ENCODE measurements at regions not wholly inside any gene's neighbourhood (a gene's known extent, or its start where the extent isn't known, plus 50 kb on each side); places are given as distances from the start of the nearest gene placed in this dataset.

DNA sequence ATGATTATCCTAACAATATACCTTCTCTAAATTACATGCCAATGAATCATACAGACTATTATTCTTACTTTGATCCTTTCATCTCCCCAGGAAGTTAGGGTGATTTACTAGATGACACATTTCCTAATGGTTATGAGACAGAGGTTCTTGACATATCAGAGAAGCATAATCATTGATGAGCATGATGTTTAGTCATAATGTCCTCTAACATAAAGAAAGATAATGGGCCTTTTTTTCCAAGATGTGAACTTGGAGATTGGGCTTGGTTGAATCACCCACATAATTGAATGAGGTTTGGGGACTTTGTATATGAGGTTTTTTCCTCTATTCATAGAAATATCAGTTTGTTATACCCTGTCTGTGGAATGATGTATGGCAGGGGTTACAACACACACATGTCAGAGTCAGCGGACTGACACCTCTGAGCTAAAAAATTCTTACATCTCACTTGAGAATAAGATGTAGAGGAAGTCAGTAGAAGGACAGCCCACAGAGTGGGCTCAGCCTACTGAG is 69.7 kb upstream of the DCBLD2 start:
- WGBS (ENCODE audit: insufficient coverage, insufficient replicate concordance, low lambda C conversion rate, missing lambda C conversion rate): 42% methylated on average over 1 of the region's 1 CpG
- RAD21 ChIA-PET (ENCODE audit: unreplicated experiment): no interaction called here
- Histone ChIP-seq H4K20me1 (ENCODE audit: control insufficient read depth, insufficient read depth) (no peaks in the 10 kb centered on the region), H3K27ac (ENCODE audit: control insufficient read depth, insufficient read depth) (no peak overlapping the region), H3K36me3 (ENCODE audit: control insufficient read depth in 2 of 2, insufficient read depth in 2 of 2, low read length in 1 of 2) (no peaks in the 10 kb centered on the region), H3K9me3 (replicated peaks; ENCODE audit: control insufficient read depth, insufficient read depth, low read length) (peaks cover 1% of the 10 kb centered on the region; the same call in 1 of the 3 replicates), H3K4me3 (no peak overlapping the region), H3K27me3 (replicated peaks in 1 of 2; ENCODE audit: control insufficient read depth in 2 of 2, insufficient read depth in 2 of 2, low read length in 1 of 2) (no peaks in the 10 kb centered on the region), H3K79me2 (ENCODE audit: control insufficient read depth, insufficient read depth, low read length) (no peaks in the 10 kb centered on the region), H2AFZ (ENCODE audit: control insufficient read depth, low read depth, low read length) (no peak overlapping the region), H3K4me2 (ENCODE audit: control insufficient read depth, insufficient read depth) (no peak overlapping the region), H3K9ac (ENCODE audit: control insufficient read depth, insufficient read depth, low read length) (no peak overlapping the region), H3K4me1 (ENCODE audit: control insufficient read depth, insufficient read depth, low read length) (no peaks in the 10 kb centered on the region)
- no peak for TF ChIP-seq PML (IDR thresholded peaks at IDR 0.05; ENCODE audit: low read length)
- 0 out of 2 replicates have a peak, but pooled peaks have one; percentile 17 for TF ChIP-seq JUNB (IDR thresholded peaks at IDR 0.05)
- in situ Hi-C loops (cut with MboI) (no loop called here), intact Hi-C loops (cut with micrococcal nuclease; ENCODE audit: unreplicated experiment) (no loop called here)
- POLR2A ChIA-PET: no interaction called here
- ATAC-seq (no peak; the same call in 1 of the 3 replicates), FAIRE-seq (no peak), DNase-seq (ENCODE audit: low read depth, low spot score) (no peak)
- SMC1A ChIA-PET (ENCODE audit: uncharacterized antibody, unreplicated experiment): no interaction called here
- CTCF ChIA-PET: no interaction called here
- BruUV-seq (replicated peaks): no TSS peak

DNA sequence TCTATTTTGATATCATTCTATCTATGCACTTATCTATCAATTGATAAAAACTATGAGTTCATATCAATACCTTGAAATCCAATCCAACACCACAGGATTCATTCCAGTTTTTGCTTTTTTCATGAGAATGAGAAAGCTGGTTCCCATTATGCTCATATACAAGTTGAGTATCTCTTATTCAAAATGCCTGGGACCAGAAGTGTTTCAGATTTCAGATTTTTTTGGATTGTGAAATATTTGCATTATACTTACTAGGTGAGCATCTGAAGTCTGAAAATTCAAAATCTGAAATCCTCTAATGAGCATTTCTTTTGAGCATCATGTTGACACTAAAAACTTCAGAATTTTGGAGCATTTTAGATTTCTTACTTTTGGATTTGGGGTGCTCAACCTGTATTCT is 67.8 kb upstream of the DCBLD2 start:
- H3K4me2 ChIP-seq (ENCODE audit: control insufficient read depth, insufficient read depth): no peak overlapping the region
- CTCF ChIA-PET: no interaction called here
- POLR2A ChIA-PET: no interaction called here
- SMC1A ChIA-PET (ENCODE audit: uncharacterized antibody, unreplicated experiment): no interaction called here
- no peaks in the 10 kb centered on the region for H3K27me3 ChIP-seq (replicated peaks in 1 of 2; ENCODE audit: control insufficient read depth in 2 of 2, insufficient read depth in 2 of 2, low read length in 1 of 2)
- in situ Hi-C loops (cut with MboI): no loop called here
- no peak overlapping the region for H2AFZ ChIP-seq (ENCODE audit: control insufficient read depth, low read depth, low read length)
- H3K4me1 ChIP-seq (ENCODE audit: control insufficient read depth, insufficient read depth, low read length): no peaks in the 10 kb centered on the region
- FAIRE-seq: no peak
- no peak overlapping the region for H3K9ac ChIP-seq (ENCODE audit: control insufficient read depth, insufficient read depth, low read length)
- DNase-seq (ENCODE audit: low read depth, low spot score): no peak
- no peak for ATAC-seq
- H3K9me3 ChIP-seq (replicated peaks; ENCODE audit: control insufficient read depth, insufficient read depth, low read length): no peaks in the 10 kb centered on the region; the same call in 2 of the 3 replicates
- H3K4me3 ChIP-seq: no peak overlapping the region
- H3K79me2 ChIP-seq (ENCODE audit: control insufficient read depth, insufficient read depth, low read length): no peaks in the 10 kb centered on the region
- intact Hi-C loops (cut with micrococcal nuclease; ENCODE audit: unreplicated experiment): no loop called here
- no peaks in the 10 kb centered on the region for H3K36me3 ChIP-seq (ENCODE audit: control insufficient read depth in 2 of 2, insufficient read depth in 2 of 2, low read length in 1 of 2)
- H3K27ac ChIP-seq (ENCODE audit: control insufficient read depth, insufficient read depth): no peak overlapping the region
- no TSS peak for BruUV-seq (replicated peaks)
- RAD21 ChIA-PET (ENCODE audit: unreplicated experiment): no interaction called here
- H4K20me1 ChIP-seq (ENCODE audit: control insufficient read depth, insufficient read depth): no peaks in the 10 kb centered on the region
- TF ChIP-seq RAD51 (IDR thresholded peaks at IDR 0.05): no peak
- no peak for TF ChIP-seq ZNF622 (IDR thresholded peaks at IDR 0.05)
- no peak for TF ChIP-seq ELK1 (IDR thresholded peaks at IDR 0.05; ENCODE audit: low read depth, low read length)
- no peak for TF ChIP-seq PRDM15 (CRISPR knock-in tag; IDR thresholded peaks at IDR 0.05)
- no peak for TF ChIP-seq IKZF1 (conservative IDR thresholded peaks at IDR 0.05)
- no peak for TF ChIP-seq HDAC6 (IDR thresholded peaks at IDR 0.05; ENCODE audit: unreplicated experiment)
- TF ChIP-seq IRF4 (IDR thresholded peaks at IDR 0.05; ENCODE audit: low read depth, low read length): no peak
- no peak for TF ChIP-seq ZBTB11 (CRISPR knock-in tag; IDR thresholded peaks at IDR 0.05)
